GM18870 (cell line): ENCODE measurements at regions not wholly inside any gene's neighbourhood (a gene's known extent, or its start where the extent isn't known, plus 50 kb on each side); places are given as distances from the start of the nearest gene placed in this dataset.

Experiments used
- ATAC-seq: cut with Tn5 transposase; IDR thresholded peaks from one replicate; pipeline ENCODE4 v1.9.1; 2021; ENCODE audit warnings: moderate library complexity; ENCODE audit not compliant: unreplicated experiment

DNA sequence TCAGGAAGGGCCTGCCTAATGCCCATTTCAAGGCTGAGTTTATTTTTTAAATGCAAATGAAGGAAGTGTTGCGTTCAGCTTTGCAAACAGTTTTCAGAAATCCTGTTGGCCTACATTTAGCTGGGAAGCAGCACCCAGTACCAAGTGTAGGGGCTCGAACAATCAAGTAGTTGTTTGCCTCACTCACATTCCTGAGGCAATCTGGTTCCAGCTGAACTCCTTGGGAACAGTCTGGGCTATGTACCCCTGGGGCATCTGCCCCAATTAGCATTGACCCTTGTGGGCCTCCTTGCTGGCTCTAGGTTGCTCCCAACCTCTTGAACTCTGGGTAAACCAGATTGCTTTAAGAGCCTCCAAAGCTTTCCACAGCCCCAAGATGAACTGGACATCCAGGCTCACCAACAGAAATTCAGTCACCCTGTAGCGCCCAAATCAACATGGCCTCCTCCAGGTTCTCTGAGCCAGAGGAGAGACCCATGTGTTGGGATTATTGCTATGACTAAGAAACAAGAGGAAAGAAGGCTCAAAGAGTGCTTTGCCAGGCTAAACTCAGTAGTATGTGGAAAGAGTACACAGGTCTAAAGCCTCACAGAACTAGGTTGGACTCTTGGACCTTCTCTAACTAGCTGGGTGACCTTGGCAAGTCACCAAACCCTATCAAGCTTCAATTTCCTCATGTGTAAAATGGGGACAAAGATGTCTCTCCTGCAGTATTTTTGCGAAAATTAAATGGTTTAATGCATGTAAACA, 532.7 kb downstream of the SOX2 start:
- ATAC-seq = no peak

DNA sequence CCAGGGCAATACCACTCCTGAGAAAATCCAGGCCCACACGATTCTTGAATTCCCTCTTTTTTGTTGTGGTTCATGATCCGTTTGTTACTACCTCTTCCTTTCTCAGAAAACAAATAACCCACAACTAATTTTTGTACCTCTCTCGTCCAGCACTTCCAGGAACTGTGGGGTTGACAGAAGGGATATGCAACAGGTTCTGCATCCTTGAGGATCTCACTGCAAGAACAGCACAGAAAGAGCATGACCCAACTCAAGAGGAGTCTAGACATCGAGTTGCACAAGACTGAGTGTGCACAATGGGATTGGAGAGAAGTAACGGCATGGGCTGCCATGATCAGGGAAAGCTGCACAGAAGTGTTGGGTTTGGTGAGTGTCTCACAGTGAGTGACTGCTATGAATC, 533.3 kb downstream of the SOX2 start:
- no peak for ATAC-seq

DNA sequence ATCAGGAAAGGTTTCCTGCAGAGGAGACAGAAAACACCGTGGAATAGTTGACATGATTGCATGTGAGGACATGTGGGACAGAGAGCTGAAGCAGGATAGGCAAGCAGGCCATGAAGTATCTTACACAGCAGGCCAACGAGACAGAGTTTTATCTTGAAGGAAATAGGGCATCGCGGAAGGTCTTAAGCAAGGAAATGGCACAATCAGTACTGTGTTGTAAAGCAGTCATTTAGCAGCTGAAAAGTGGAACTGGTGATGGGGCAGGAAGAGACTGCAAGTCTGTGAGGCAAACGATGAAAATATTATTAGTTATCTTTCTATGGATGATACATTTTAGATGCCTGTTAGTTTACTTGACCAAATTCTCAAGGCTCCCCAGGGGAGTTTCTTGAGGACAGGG, 535.1 kb downstream of the SOX2 start:
- ATAC-seq = no peak

DNA sequence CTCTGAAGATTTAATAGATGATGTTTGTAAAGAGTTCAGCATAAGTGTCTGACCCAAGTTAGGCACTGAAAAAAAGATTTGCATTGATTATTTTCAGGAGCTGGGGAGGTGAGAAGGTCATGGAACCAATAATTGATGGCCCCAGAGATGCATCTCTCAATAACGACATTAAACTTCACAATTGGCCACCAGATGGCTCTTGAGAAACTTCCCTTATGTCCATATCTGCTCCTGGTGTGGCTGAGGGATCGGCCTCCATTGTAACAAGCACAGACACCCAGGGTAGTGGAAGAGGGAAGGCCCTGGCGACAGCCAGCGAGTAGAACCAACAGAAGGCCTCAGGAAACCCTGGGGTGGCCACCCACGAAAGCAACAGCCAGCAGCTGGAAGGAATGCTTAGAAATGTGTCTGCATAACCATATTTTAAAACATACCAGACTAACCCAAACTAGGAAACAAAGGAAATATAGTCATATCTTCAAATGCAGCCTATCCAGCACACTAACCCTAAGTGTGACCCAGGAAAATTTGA, 536.7 kb downstream of the SOX2 start:
- ATAC-seq = no peak

DNA sequence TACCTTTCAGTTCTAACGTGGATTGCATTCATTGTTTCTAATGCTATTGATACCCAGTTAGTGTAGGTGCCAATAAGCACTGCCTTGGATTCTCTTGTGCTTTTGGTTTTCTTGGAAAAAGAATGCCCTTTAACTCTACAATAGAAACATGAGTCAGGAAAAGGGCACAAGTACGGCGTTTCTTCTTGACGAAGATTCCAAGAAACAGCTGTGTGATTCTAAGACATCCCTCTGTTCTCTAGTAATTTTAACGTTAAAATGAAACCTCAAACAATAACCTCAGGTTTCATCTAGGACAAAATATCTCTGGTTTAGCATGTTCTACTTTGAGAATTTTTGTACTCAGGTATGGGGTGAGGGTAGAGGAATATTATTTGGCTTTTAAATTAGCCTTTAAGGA, 540.5 kb upstream of the ATP11B start:
- no peak for ATAC-seq

DNA sequence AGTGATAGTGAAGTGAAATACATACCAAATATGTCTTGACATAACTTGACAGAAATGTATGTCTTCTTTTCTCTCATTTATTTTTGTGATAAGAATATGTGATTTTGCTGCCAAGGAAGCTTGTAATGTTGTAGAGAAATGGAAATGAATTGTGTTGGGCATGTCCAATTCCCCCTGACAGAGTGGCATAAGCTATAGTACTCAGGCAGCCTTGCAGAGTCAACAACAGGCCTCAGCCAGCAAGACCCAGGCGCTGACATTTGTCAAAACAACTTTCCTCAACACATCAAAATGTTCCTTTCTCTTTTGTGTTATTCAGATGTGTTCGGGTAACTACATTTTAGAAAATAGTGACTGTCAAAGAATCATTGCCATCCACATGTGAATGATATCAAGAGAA, 538.1 kb upstream of the ATP11B start:
- ATAC-seq = no peak

DNA sequence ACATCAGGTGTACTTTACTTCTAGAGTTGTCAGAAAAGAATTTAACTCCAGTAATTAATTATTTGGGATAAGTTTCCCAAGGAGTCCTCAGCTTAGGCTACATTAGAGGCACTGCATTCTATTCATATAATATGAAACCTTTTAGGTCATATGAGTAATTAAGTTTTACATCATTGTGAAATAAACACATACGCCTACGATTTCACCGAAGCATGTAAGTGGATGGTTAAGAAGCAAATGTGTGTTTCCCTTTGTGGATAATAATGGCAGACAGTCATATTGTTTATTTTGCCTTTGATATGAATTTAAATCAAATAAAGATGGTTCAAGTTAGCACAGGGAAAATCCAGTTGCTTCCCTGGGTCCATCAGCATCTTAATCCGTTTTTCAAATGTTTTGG, 535.9 kb upstream of the ATP11B start:
- ATAC-seq = no peak

DNA sequence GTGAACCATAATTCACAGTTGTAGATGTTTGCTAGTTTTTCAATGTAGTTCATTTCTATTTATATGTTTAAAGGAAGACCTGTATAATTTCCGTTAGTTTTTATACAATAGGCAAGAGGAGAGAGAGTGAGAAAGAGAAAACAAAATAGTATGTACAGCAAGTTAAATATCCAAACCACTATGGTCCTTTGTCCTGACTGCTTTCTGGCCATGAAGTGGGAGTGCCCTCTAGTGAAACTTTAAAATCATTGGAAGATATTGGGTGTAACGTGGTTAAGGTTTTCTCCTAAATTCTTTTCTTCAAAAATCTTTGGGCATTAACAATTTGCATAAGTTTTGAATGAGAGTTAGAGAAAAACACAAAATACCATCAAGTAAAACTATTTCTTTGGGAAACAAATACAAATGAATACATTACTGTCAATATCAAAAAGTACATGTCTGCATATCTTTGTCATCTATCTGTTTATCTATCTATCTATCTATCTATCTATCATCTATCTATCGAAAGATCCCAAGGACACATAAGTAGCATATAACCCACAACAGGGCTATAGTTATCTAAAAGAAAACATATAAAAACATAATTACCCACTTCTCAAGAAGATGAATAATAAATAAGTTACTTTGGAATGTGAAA, 534.6 kb upstream of the ATP11B start:
- ATAC-seq = no peak

DNA sequence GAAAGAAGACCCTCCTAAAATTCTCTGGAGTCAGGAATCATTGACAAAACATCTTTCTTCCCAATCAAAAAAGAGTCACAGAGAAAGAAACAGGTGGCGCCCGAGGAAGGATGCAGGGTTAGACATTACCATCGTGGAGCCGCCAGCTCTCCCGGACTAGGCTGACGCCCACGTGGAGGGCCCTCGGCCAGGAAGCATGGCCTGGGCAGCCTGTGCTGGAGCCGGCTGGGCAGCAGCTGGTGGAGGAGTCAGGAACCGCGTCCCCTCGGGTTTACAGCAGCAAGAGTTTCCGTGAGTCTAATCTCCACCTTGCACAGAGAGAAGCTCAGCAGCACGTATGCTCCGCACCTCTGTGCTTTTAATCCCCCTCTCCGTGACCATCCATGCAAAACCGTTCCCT, 533.7 kb upstream of the ATP11B start:
- no peak for ATAC-seq

DNA sequence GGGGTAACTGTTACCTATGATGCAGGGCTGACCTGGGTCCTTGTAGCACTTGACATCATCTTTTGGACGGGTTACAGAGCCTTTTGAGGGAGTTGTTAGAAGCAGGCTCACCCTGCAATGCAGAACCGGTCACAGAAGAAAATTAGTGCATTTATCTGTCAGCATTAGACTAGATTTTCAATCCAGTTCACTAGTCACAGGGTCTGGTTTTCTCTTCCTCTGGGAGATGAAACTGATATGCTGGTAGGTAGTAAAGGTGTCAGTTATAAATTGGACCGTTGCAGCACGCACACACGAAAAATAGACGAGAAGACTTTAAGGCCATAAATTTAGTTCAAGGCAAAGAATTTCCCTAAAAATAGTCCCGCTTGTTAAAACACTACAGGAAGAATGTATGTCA, 532.3 kb upstream of the ATP11B start:
- no peak for ATAC-seq

DNA sequence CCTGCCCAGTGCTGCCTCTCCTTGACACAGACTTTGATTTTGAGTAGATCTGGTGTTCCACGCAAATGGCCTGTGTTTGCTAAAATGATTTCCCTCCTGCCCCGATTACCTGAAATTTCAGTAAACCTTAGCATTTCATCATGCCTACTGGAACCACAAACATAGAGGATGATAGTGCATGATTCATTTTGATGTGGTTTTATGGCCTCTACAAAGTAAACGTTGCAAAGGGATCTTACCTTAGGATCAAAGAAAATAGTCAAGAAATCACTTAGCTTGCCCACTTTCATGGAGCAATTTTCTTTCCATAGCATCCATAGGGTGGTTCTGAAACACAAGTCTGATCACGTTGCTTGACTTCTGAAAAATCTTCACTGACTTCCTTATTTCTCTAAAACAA, 524.6 kb upstream of the ATP11B start:
- ATAC-seq = no peak

DNA sequence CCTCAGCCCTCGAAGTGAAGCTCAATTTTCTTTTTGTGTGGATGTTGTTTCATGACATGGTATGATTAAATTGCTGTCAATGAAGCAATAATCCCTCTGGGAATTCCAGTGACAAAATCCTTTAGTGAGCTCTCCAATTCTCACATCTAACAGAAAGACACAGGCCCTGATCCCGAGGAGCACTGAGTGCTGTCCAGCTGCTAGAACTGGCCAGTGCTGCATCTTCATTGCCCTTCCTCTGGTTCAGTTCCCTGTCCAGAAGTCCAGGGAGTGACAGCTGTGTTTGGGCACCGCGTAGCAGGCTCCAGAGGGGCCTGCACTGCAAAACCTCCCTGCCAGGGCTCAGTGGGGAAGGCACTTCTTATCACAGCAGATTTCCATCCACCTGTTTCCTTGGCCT, 516.8 kb upstream of the ATP11B start:
- ATAC-seq = no peak

DNA sequence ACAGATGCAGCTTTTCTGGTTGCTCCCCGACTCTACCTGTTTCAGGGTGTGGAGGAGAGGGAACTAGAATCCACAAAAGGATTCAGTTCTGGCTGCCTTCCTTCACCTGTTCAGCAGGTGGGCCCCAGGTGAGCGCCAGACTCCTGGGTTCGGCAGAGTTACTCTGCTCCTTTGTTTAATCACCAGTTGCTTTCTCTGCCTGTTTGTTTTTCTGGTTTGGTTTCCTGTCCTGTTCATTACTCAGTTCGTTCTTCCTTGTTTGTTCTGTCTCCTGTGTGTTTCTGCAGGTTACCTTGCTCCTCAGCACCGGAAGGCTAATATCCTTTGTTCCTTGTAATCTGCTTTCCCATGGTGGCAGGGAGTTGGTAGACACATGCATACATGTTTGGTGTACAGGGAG, 508.5 kb upstream of the ATP11B start:
- no peak for ATAC-seq

DNA sequence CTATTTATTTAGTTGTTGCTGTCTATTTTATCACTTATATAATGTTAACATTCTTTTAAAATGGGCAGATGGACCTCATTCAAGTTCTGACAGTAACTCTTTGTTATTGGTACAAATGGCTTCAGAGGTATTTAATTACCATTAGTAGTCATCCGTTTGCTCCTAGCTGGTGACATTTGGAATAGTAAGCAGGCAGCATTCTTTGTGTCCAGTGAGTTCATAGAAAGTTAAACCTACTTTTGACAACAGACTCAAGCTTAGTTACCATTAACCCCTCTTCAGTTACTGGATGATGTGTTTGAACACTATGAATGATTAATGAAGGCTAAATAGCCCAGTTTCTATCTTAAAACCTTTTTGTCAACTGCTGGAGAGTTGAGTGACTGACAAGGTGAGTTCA, 500.7 kb upstream of the ATP11B start:
- ATAC-seq = no peak

DNA sequence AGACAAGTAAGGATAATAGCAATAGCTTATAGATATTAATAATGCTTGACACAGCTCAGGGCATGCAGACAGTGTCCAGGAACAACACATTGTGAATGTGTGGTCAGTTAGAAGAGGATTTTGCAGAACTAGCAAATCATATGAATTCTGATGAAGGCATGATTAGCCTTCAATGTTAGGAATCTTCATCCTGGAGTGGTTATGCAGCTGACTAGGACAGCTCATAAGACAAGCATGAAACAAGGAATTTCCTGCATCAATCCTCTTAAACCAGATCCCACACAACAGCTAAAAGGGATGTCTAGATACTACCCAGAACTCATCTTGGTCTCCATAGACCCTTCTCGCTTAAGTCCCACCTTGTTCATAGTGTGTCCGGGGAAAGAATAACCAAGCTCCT, 499.0 kb upstream of the ATP11B start:
- no peak for ATAC-seq

DNA sequence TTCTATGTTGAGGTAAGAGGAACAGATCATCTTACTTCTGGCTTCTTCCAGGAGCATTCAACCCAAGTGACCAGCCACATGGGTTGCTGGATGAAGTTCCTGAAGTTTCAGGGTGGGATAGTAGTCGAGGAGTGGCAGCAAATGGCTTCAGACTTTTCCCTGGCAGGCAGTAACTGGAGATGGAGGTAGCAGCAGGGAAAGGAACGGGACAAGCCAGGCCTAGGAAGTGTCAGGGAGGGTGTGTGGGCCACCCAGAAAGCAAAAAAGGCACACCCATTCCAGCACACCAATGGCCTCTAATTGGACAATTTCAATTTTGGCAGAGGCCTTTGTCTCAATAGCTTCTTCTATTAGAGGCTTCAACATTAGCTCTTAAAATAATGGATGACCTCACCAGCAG, 498.6 kb upstream of the ATP11B start:
- ATAC-seq = no peak

DNA sequence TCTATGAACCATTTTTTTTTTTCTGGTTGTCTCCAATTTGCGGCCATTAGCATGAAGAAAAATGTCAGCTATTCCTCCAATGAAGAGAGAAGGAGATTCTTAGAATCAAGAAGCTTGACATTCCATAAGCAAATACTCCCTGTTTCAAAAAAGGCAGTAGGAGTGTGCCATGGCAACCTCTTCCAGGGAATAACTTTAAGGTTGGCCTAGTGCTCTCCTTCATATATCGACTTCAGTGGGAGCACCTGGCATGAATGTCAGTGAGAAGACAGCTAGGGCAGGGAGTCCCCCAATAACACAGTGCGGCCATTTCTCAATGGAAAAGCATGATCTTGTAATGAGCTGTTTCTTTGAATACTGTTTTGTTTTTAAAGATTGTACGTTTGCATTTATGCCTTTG, 493.0 kb upstream of the ATP11B start:
- no peak for ATAC-seq

DNA sequence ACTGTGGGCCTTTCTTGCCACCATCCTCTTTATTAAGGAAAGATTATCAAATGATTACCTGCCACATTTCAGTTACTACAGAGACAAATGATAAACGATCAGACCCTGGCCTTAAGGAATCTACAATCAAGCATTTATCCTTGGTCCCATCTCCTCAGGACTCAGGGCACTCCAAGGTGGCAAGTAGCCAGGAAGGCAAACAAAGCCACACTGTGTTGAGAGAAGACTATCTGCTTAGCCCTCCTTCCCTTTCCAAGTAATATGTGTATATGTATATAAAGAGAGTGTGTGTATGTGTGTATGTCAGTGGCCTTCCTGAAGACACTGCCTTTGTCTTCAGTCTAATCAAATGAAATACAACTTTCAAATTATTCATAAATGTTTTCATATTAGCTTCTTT, 490.1 kb upstream of the ATP11B start:
- ATAC-seq = no peak

DNA sequence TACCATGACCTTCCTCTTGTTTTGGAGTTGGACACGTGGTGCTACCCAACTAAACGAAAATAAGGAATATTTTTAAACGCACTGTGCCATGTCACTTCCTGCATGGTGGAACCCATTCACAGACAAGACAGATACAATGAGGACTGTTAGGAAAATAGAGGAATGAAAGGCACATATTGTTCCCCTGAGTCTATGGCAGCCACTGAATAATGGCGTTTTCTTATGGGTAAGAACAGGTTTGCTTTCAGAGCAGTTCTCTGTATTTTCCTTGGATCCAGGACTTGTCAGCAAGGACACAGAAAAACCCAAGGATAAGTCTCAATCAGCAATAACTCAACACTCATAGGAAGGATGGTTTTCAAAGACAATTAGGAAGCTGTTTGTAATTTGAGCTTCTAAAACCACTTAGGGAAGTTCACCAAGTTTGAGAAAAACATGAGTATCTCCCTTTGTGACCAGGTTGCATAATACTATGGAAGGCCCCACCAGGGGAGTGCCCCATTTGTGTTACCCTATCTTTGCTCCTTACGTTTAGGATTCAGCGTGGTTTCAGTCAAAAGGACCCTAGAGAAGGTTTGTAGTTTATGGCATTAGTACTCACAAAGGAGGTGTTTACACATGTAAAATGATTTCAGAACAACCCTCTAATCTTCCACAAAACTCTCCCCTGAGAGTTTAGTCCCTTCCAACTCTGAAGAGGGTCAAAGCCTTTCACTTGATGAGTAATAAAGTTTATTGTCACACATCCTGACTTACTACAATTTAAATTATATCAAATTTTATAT, 487.2 kb upstream of the ATP11B start:
- no peak for ATAC-seq

DNA sequence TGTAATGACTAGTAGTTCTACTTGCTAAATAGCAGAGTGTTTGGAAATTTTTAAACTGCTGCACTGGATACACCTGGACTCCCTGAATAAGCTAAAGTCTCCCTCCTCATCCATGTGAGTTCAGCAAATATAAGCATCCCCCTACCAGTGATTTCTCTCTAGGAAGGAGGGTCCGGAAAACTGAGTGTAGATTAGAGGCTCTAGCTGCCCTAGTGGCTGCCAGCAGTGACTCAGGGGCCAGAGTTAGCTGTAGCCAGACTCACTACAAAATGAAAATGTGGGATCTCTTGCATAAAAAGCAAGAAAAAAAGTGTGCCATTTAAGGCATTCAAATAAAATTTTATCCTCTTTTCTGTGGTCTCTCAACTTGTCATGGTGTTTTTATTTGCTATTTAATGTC, 485.0 kb upstream of the ATP11B start:
- no peak for ATAC-seq

DNA sequence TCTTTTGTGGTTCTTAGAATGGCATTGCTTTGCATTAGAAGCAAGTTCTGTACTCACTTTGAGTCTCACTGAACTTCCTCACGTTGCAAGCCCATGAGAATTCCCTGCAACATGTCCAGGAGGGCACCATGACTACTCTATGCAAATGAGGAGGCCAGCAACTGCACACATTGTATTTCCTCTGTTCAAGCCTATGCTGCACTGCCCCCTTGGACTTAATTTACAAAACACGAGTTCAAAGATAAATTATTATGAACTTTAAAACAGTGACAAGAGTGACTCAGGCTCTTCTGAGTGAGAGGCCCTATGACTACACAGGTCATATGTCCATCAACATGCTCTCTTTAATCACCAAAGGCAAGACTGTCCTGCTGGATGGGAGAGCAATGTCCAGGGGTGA, 484.2 kb upstream of the ATP11B start:
- ATAC-seq = no peak

DNA sequence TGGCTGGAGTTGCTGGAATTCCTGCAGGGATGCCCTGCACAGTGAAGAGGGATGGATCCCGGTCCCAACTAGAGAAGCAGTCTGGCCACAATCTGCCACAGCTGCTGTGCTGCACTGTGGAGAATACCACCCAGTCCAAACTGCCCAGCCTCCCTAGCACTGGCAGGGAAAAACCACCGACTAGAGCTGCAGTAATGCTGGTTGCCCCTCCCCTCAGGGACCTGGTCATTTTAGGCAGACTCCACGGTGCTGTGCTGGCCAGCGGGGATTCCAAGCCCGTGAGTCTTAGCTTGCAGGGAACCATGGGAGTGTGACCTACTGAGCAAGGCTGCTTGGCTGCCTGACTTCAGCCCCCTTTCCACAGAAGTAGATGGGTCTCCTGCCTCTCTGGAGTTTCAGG, 478.0 kb upstream of the ATP11B start:
- ATAC-seq = no peak
